ENCODE measurements at regions not wholly inside any gene's neighbourhood (a gene's known extent, or its start where the extent isn't known, plus 50 kb on each side); places are given as distances from the start of the nearest gene placed in this dataset.
A peak's percentile ranks its signal among the peaks of the same experiment; 100 is the strongest.

DNA sequence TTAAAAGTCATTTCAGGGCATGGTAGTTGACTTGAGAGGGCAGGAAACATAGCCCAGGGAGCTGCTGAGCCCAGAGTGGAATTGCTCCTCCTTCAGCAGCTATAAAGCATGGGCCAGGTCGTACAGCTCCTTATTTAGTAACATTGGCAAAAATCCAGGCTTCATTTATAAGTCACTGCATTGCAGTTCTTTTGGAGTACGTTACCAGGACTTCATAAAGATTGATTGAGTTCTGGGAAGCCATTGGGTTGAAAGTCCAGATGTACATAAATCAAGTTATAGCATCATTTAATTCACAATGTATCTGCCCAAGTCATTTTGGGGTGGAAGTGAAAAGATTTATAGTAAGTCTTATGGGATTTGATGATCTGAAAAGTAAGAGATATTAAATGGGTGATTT lies 53.0 kb upstream of the ANKEF1 start:
- DNase-seq, result peak; percentile 17

DNA sequence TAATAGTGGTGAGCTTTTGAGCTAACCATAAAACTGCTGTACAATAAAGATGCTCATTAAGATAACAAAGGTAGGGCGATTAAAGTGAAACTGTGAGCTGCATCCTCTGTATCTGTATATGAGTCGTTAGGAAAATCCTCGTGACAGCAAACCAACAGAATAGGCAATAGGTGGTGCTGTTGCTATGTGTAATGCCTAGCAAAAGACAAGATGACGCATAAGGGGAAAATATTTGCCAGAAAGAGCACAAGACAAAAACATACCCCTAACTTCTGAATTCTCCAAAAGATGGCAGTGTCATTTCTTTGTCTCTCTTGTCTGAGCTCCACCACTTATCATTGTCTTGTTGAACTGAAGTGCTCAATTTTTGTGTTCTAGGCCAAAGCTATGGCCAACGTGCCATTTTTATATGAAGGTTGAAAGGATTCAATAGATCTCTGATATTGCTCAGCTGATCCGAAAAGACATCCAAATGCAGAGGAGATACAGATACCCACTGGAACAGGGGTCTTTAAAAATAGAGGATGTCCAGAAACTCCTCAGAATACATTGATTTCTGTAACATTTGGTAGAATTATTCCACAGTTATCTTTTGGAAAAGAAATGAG lies 56.3 kb upstream of the ANKEF1 start:
- DNase-seq, result peak; percentile 70

DNA sequence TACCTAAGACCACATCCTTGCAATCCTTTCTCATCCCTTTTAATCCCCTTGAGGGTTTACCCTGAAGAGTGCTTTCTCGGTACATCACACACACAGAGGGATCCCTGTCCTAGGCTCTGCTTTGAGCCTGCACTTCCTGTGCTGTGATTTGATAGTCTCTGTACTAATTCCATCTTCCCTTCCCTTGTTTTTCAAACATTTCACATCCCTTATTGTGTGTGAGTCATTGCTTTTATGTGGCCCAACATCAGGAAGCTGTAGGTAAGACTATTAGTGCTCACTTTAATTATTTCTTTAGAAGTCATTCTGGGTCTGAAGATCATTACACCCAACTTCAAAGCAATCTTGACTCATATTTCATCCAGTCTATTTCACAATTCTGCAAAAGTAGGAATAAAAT lies 57.2 kb upstream of the ANKEF1 start:
- no peak for DNase-seq

DNA sequence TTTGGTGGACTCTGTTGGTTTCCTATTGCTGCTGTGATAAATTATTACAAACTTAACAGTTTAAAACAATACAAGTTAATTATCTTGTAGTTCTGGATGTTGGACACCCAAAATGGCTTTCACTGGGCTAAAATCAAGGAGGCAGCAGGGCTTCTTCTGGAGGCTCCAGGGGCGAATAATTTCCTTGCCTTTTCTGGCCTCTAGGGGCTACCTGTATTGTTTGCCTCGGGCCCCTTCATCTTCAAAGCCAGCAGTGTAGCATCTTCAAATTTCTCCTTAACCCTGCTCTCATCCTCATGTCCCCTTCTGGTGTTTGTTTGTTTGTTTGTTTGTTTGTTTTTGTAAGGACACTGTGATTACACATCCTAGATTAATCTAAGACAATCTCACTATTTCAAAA lies 60.5 kb upstream of the ANKEF1 start:
- no peak for DNase-seq

DNA sequence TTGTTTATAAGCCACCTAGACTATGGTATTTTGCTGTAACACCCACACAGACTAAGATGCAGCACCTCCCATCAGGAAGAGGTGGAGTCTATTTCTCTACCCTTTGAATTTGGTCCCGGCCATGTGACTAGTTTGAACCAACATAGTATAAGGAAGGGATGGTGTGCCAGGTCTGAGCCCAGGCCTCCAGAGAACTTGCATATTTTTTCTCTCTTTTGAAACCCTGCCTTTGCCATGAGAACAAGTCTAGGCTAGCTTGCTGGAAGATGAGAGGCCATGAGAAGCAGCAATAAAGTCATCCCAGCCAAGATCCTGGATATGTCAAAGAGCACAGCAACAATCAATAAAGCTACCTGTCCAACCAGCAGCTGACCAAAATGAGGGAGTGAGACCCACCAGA lies 63.0 kb upstream of the ANKEF1 start:
- no peak for DNase-seq

DNA sequence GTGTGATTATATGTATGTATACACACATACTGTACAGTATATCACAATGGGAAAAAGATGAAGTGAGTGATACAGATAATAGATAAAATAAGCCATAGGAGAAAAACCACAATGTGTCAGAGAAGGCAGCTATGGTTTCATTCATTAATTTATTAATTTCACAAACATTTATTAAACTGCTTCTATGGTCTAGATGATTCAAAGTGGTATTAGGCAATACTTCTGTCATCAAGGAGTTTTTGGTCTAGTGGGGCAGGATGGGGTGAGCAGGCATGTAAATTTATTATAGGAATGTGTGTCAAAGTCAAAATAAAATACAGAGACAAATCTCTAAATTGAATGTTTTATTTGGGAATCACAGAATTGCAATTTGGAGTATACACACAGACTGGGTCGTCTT lies 65.2 kb upstream of the ANKEF1 start:
- no peak for DNase-seq

DNA sequence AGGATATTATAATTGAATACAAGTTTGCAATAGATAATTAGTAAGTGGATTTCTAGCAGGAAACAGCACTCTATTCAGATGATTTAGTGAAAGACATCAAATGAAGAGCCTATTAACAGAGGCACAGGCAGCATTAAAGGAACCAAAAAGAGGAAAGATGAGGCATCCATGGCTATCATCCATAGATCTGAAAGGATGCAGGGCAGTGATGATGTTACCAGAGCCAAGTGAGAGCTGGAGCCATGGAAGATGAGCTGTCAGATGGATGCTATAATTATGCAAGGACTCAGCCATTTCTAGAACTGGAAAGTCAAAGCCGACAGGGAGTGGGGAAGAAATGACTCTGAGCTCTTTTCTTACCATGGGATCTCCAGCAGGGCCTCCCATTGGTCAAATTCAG lies 66.8 kb upstream of the ANKEF1 start:
- no peak for DNase-seq

DNA sequence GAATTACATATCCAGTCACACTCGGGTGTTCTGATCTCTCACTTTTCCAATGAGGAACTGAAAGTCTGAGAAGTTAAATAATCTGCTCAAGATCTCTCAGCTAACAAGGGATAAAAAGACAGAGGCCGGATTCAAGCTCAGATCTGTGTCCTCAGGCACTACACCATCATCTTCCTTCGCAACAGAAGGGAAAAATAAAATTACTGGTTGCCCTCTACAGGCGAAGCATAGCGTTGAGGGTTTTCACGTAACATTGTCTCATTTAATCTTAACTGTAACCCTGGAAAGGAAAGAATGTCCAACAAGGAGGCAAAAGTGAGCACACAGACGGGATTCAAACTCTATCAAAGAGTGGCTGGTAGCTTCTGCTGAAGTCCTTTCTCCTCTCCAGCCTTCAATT lies 67.8 kb upstream of the ANKEF1 start:
- no peak for DNase-seq

DNA sequence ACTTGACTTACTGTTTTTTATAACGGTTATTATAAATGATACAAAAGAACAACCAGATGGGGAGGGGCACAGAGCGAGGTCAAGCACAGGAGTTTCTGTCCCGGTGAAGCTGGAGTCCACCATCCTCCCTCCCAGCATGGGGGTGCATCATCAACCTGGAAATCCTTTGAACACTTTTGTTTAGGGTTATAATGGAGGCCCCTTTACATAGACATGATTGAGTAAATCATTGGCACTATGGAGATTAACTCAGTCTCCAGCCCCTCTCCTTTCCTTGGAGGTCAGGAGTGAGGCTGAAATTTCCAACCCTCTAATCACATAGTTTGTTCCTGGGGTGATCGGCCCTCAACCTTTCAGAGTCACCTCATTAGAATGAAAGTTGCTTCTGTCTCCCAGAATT lies 71.8 kb upstream of the ANKEF1 start:
- DNase-seq, result no peak

DNA sequence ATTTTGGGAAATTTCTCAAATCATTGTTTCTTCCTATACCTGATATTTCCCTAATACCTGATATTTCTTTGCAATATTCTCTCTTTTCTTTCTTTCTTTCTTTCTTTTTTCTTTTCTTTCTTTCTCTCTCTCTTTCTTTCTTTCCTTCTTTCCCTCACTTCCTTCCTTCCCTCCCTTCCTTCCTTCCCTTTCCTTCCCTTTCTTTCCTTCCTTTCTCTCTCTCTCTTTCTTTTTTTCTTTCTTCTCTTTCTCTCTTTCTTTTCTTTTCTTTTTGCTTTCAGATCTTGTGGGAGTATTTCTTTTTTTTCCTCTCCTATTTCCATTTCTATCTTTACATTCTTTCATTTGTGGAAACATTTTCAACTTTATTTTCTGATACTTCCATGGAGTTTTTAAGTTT lies 76.1 kb upstream of the ANKEF1 start:
- DNase-seq, result no peak

DNA sequence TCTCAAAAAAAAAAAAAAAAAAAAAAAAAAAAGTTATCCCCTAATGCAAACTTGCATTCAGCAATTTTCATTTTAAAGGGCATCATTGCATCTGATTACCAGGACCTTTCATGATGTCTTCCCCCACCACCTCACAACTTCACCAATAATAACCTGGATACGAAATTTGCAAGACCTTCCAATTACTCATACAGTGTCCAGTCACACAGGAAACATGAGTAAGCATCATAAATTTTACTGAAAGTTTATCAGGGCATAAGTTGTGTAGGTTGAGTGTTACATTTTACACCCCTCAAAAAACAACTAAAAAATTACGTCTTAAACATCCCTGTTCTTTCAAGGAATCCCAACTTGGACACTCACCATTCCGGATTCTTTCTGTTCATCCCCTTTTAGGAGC lies 79.1 kb upstream of the ANKEF1 start:
- DNase-seq, result no peak

DNA sequence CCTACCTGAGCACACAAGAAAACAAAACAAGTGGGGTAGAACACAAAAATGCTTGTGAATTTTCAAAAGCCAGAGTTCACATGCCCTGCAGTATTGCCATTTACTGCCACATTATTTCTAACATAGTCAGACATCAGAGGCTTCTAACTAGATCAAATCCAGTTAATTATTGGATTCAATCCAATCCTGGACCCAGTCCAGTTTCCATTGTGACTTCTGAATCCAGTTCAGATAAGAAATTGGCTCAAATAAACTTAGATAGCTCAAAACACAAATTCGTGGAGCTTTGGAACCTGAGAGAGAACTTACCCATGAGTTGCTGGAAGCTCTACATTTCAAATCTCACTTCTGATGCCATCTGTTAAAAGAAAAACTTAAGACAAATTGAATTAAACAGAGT lies 85.2 kb upstream of the ANKEF1 start:
- DNase-seq, result no peak

DNA sequence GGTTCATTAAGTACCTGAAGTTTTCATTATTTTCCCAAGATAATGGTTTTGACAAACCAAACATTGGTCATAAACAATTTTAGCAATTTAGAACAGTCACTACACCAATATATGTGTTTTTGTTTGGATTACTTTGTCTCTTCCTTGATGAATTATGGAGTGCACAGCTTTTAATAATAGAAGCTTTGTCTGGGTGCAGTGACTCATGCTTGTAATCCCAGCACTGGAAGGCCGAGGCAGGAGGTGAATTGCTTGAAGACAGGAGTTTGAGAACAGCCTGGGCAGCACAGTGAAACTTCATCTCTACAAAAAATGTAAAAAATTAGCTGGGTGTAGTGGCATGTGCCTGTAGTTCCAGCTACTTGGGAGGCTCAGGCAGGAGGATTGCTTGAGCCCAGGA lies 89.4 kb upstream of the ANKEF1 start:
- no peak for DNase-seq

DNA sequence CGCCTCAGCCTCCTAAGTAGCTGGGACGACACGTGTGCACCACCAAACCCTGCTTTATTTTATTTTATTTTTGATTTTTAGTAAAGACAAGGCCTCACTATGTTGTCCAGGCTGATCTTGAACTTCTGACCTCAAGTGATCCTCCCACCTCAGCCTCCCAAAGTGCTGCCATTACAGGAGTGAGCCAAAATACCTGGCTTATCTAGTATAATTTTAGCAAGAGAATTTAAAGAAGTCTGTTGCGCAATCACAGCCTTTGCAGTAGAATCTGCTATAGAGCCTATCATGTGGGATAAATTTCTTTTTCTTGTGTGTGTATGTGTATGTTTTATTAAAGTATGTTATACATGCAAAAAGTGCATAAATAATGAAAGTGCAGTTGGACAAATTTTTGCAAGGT lies 92.1 kb upstream of the ANKEF1 start:
- DNase-seq, result no peak

DNA sequence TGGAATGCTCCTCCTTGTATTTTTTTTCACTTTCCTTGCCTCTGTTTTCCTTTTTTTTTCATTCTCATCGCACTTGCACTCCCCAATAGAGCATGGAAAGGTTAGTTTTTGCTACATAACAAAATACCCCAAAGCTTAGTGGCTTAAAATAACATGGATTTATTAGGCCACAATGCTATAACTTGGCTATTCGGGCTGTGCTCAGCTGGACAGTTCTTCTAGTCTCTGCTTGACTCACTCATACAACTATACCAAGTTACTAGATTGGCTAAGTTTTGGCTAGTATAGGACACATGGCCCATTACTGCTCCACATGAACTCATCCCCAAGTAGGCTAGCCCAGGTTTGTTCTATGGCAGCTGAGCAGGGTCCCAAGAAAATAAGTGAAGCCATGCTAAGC lies 94.5 kb upstream of the ANKEF1 start:
- no peak for DNase-seq

DNA sequence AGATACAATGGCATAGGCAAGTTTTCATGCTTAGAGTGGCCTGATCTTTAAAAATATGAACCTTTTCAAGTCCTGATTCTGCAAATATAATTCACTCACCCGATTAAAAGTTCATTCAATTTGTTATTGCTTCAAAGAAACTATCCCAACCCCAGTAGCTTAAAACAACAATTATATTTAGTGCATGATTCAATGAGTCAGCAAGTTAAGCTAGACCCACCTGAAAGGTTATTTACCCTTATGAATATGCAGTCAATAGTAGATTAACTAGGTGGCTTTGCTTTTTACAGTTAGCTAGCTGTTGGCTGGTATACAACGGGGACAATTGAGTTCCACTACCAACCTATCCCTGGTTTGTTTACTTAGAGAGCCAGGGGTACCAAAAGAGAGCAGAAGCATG lies 95.6 kb upstream of the ANKEF1 start:
- DNase-seq, result no peak

DNA sequence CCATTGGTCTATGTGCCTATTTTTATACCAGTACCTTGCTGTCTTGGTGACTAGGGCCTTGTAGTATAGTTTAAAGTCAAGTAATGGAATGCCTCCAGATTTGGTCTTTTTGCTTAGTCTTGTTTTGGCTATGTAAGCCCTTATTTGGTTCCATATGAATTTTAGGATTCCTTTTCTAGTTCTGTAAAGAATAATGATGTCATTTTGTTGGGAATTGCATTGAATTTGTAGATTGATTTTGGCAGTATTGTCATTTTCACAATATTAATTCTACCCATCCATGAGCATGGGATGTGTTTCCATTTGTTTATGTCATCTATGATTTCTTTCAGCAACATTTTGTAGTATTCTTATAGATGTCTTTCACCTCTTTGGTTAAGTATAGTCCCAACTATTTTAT lies 96.4 kb upstream of the PAK5 start:
- DNase-seq, result no peak

DNA sequence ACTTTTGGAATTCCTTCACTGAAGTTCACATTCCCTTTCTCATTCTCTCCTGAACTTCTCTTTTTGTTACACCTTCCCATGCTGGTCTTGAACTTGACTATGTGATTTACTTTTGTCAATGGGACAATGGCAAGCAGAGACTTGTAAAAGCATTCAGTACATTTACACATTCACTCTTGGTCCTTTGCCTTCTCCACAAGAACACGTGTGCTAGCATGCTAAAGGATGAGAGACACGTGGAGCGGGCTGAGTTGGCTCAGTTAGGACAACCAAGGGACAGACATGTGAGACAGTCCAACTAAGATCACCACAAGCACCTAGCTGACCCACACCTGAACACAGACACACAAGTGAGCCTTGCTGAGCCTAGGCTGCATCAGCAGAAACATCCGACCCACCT lies 91.3 kb upstream of the PAK5 start:
- no peak for DNase-seq

DNA sequence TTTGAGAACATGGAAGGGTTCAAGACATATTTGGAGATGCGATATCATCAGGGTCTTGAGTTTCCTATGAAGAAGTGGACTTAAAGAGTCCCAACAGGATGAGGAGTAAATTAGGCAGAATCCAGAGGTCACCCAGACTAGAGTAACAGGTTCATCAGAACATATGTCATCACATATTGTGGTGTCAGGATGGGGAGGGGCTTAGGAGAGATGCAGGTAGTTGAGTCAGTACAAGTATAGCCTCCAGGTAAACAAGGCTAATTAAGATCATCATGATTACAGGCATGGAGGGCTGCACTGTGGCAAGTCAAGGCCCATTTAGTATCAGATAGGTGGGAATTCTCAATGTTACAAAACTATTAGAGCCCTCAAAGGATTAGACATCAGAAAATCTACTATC lies 90.1 kb upstream of the PAK5 start:
- DNase-seq, result no peak

DNA sequence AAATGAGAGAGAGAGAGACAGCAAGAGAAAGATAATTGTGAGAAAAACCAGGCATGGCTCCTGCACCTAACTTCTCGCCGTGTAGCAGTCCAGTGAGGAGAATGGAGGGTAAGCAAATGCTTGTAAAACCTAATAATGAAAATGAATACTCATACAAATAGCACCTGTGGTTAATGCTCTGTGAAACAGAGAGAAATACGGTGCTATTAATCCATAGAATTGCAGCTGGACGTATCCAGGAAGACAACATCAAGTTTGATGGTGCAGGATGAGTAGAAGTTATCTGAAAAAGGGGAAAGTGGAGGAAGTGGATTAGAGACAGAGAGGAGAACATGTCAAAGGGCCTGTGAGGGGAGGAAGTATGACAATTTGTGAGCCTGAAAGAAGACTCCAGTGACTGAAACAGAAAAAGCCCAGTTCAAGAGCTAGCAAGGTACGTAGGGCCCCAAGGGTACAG lies 89.4 kb upstream of the PAK5 start:
- no peak for DNase-seq

DNA sequence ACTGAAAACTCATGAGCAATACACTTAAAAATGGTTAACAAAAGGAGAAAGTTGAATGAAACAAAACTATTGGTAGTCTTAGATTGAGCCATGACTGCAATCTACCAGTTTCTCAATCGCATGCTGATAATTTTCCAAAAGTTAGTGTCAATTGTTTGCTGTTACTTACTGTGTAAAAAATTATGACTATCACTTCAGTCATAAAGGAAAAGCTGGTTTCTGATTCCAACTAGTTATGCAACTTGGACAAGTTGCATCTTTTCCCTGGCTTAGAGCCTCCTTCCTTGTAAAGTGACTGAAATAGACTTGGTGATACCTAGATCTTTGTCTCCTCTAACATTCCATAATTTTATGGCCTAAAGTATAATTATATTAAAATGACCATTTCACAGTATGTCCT lies 88.3 kb upstream of the PAK5 start:
- no peak for DNase-seq

DNA sequence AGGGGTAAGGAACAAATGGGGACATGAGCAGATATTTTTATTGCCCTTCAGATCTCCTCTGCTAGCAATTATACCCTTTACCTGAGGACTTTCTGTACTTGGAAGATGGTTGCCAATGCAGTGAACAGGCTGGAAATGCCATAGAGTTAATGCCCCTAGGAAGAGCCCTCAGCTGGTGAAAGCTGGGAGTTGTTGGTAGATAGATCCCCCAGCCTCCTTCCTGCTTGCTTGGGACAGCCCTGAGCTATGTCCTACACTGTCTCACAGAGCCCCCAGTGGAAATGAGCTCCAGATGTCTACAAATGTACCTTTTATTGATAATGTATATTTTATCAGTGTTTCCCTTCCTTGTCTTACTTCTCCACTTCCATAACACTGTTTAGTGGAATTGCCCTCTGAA lies 87.6 kb upstream of the PAK5 start:
- DNase-seq, result no peak

DNA sequence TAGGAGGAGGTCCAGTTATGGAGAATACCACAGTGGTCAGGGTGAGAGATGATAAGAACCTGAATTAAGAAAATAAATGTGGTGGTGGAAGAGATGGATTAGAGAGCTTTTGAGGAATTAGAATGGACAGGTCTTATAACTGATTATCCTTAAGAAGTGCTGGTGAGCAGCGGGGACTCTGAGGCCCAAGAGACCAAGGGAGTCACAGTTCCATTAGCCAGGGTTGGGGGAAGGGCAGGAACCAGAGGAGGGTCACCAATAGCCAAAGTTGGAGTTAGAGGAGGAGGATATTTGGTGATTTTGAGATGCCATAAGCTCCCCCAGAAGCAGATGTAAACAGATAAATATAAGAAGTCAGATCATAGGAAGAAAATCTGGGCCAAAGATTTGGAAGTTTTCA lies 87.1 kb upstream of the PAK5 start:
- no peak for DNase-seq

DNA sequence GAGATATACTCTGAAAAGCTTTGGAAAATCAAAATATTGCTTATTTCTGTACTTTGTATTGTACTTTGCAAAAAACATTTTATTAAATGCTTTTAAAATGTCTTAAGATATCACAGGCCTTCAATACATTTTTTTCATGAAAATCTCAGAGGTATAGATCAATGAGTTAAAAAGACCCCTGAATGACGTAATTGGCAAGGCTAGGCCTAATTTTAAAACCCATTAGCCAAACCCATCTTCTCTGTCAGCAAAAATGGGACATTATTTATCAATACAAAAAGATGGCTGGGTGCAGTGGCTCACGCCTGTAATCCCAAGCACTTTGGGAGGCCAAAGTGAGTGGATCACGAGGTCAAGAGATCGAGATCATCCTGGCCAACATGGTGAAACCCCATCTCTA lies 84.8 kb upstream of the PAK5 start:
- no peak for DNase-seq

DNA sequence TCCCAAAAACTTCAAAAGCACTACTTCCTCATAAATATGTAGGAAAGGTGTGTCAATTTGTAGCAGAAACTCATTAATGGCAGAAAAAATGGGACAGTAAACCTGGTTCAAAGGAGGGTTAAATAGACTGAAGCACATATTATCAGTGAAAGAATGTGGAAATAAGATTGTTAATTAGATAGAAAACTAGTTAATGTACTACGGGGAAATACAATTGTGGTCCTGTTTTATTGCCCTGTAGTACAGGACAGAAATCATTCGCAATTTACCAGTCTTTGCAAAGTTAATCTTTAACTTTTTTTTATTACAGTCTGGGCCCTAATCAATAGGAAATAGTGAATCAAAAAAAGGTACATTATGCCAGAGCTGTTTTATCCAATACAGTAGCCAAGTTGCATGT lies 82.0 kb upstream of the PAK5 start:
- no peak for DNase-seq
